RWPE1 (cell line): ENCODE measurements at regions not wholly inside any gene's neighbourhood (a gene's known extent, or its start where the extent isn't known, plus 50 kb on each side); places are given as distances from the start of the nearest gene placed in this dataset.

Experiments used
- CTCF ChIA-PET: fragments of 350-600 bp; sonication (Branson Sonifier 250); formaldehyde crosslinking; extraction: SDS; loops from one replicate; lab custom pipeline; 2021; lab: Yijun Ruan, JAX
- POLR2A ChIA-PET: fragments of 400-600 bp; formaldehyde crosslinking; extraction: SDS; loops from one replicate; lab custom pipeline; 2020; ENCODE audit warnings: antibody characterized with exemption; ENCODE audit not compliant: low non-redundant PET; lab: Yijun Ruan, JAX
- DNase-seq: peaks from one replicate; pipeline ENCODE4 v3.0.0; 2012; ENCODE audit warnings: low spot score
- H3K27ac ChIP-seq: fragments of 450-650 bp; 2 replicates; pipeline ENCODE4 v1.5.1; 2017
- TF ChIP-seq, protein P1 (sequence below): fragments of 450-650 bp; conservative IDR thresholded peaks from 2 replicates; pipeline ENCODE4 v1.5.1; 2017; ENCODE audit warnings: low read depth, mild to moderate bottlenecking

DNA sequence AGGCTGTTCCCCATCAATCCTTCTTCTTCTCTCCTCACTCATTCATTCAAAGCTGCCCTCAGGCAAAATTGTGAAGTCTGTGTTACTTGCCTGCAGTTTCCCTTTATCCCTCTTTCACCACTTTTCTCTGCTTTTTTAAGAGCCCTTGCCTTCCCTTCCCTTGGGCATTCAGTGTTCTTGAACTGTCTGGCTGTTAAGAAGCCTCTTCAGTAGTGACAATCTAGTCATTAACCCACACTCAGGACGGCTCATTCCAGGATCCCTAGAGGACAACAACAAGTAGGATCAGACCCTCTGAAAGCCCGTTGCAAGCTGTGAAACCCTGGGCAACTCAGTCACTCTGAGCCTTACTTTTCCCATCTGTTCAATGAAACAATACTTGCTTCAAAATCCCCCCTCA, 615.7 kb downstream of the EPHA4 start:
- POLR2A ChIA-PET: no interaction called here

DNA sequence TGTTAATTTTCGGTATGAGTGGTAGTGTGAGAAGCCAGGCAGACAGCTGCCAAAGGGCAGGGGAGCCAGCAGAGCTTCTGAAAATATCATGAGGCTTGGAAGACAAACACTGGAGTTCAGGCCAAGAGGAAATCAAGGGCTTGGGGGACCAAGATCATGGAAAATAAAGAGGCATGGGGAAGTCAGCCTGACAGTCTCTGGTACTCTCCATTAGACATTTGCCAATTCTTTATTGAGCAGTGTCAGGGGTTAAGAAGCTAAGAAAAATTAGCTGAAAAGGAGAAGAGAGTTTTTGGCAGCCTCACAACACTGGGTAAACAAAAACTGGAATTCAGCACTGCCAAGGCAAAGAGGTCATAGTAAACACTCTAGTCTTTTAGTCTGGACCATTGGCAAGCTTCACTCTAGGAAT, 612.7 kb downstream of the EPHA4 start:
- no peak for DNase-seq
- ChIA-PET CTCF (no interaction called here), POLR2A (no interaction called here)
- H3K27ac ChIP-seq: no peak overlapping the region
- TF ChIP-seq, protein P1, sequence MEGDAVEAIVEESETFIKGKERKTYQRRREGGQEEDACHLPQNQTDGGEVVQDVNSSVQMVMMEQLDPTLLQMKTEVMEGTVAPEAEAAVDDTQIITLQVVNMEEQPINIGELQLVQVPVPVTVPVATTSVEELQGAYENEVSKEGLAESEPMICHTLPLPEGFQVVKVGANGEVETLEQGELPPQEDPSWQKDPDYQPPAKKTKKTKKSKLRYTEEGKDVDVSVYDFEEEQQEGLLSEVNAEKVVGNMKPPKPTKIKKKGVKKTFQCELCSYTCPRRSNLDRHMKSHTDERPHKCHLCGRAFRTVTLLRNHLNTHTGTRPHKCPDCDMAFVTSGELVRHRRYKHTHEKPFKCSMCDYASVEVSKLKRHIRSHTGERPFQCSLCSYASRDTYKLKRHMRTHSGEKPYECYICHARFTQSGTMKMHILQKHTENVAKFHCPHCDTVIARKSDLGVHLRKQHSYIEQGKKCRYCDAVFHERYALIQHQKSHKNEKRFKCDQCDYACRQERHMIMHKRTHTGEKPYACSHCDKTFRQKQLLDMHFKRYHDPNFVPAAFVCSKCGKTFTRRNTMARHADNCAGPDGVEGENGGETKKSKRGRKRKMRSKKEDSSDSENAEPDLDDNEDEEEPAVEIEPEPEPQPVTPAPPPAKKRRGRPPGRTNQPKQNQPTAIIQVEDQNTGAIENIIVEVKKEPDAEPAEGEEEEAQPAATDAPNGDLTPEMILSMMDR: no peak

More for the DNA sequence above, 615.7 kb downstream of the EPHA4 start:
- no peak overlapping the region for H3K27ac ChIP-seq
- no peak for DNase-seq
- TF ChIP-seq, protein P1: no peak
- CTCF ChIA-PET: interaction anchor here (0.6 kb wide), 1 partner anchor 726 kb away, joined by 3 read pairs; no protein-coding TSS in a partner anchor

DNA sequence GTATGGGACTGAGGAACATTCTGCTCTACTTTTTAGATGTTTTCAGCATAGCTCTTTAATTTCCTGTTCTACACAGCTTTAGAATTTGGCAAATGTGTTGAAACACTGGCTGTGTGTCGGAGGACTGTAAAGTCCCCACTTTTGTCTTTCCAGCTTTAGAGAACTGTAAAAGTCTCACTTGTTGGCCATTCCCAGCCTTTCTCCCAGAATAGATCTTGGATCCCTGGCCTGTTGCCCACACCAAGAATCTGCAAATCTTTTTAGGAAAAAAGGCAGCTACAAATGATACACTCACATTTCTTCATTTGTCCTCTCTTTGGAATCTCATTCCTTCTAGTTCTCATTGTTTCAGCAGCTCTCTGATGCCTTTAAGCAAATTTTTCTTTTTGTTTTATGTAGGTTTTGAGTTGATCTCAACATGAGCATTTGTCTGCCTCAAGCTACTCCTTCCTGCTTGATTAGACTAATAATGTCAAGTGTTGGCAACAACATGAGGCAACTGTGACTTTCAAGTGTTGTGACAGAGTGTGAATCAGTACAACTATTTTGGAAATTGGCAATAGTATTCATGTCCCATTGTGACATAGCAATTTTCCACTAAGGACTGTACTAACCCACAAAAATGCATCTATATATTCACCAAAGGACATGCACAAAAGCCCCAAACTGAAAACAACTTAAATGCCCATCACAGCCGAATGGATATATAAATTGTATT, 610.8 kb downstream of the EPHA4 start:
- DNase-seq: no peak
- TF ChIP-seq, protein P1: no peak
- POLR2A ChIA-PET: no interaction called here
- H3K27ac ChIP-seq: no peak overlapping the region
- CTCF ChIA-PET: no interaction called here

DNA sequence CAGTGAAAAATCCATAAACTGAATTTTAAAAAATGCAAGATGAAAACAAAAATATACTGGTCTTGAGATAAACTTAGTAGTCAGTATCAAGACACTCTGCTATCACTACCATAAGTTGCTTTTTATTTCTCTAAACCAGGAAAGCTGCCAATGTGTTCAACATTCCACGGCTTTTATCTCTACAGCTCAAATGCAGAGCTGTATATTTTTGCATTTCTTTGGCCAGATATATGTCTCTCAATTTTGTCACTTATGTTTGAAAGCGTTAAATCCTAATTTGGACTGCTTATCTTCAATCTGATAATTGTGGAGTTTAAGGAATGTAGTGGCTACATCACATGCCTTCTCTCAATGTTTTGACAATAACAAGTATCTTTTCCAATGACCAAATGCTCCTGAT, 609.5 kb downstream of the EPHA4 start:
- ChIA-PET POLR2A (no interaction called here), CTCF (no interaction called here)
- no peak for DNase-seq
- no peak overlapping the region for H3K27ac ChIP-seq
- TF ChIP-seq, protein P1: no peak

DNA sequence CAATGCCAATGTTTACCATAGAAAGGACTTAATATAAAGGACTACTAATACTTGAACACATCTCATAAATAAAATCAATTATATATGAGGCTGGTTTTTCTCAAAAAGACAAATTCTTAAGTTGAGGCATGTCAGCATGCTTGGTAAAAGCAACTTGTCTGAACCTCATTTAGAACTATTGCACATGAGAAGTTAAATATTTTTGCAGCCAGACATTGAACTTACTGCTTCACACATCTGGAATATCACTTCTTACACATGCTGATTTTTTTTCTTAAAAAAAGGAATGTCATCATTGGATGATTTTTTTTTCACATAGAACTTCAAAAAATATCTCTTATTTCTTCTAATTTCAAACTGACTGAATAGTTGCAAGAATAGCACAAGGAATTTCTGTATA, 609.0 kb downstream of the EPHA4 start:
- H3K27ac ChIP-seq: no peak overlapping the region
- POLR2A ChIA-PET: no interaction called here
- TF ChIP-seq, protein P1: no peak
- CTCF ChIA-PET: no interaction called here
- DNase-seq: no peak

DNA sequence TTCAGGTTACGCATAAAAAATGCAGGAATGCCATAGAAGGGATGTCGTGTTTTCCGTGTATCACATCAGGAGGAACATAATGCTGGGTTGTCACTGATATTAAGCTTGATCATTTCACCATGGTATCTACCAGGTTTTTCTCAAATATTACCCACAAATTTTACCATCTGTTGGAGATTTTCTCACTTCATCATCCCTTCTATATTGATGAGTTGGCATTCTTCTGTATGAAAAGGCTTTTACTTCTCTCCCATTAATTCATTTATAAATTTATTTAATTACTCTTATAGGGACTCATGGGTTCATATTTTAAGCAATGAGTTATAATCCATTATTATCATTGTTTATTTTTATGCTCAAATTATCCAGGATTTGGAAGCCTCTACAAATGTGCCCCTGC, 608.2 kb downstream of the EPHA4 start:
- POLR2A ChIA-PET: no interaction called here

More for the DNA sequence above, 608.2 kb downstream of the EPHA4 start:
- CTCF ChIA-PET: no interaction called here
- DNase-seq: no peak
- no peak overlapping the region for H3K27ac ChIP-seq
- TF ChIP-seq, protein P1: no peak
